GM12891 (cell line): ENCODE measurements at regions not wholly inside any gene's neighbourhood (a gene's known extent, or its start where the extent isn't known, plus 50 kb on each side); places are given as distances from the start of the nearest gene placed in this dataset.

Experiments used
- DNase-seq: peaks from one replicate; pipeline ENCODE4 v3.0.0; 2011; ENCODE audit warnings: low spot score; ENCODE audit not compliant: insufficient read length
- FAIRE-seq: peaks from 2 replicates; lab custom pipeline; 2011; peaks lifted over from hg19 to GRCh38; lab: Jason Lieb, UNC
- PAX5 ChIP-seq: IDR thresholded peaks from 2 replicates; pipeline ENCODE4 v1.6.1; 2011; ENCODE audit warnings: low read length, moderate library complexity, mild to moderate bottlenecking; ENCODE audit not compliant: insufficient read depth, severe bottlenecking
- POLR2A ChIP-seq: IDR thresholded peaks from 2 replicates; pipeline ENCODE4 v1.6.1; 2011; ENCODE audit warnings: low read depth, low read length, control low read depth
- POLR2AphosphoS5 ChIP-seq: IDR thresholded peaks from 2 replicates; pipeline ENCODE4 v1.6.1; 2011; ENCODE audit warnings: low read depth, low read length, control low read depth
- POU2F2 ChIP-seq: IDR thresholded peaks from 2 replicates; pipeline ENCODE4 v1.6.1; 2011; ENCODE audit warnings: low read depth, mild to moderate bottlenecking, control low read depth, low read length, moderate library complexity
- SPI1 ChIP-seq: IDR thresholded peaks from 2 replicates; pipeline ENCODE4 v1.6.1; 2011; ENCODE audit warnings: low read depth, low read length, control low read depth
- TAF1 ChIP-seq: IDR thresholded peaks from 2 replicates; pipeline ENCODE4 v1.6.1; 2011; ENCODE audit warnings: low read depth, low read length, control low read depth

DNA sequence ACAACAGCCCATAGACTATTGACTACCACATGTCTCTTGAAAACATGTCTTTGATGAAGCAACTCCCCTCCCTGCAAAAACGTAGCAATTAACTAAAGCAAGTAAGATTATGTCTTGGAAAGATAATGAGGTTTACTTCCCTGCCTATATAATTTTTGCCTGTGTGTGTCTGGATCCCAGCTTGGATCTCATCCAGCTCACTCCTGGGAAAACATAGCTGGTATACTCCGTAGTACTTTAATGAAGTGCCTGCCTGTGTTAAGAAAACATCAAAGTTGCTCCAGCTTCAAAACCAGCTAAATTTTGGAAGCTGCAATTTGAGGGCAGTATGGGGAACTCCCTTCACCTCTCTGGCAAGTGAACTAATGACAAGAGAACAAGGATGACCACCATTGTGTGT lies 182.6 kb upstream of the C9orf72 start:
- FAIRE-seq (no peak), DNase-seq (no peak)
- TF ChIP-seq POLR2AphosphoS5 (no peak), SPI1 (no peak)

DNA sequence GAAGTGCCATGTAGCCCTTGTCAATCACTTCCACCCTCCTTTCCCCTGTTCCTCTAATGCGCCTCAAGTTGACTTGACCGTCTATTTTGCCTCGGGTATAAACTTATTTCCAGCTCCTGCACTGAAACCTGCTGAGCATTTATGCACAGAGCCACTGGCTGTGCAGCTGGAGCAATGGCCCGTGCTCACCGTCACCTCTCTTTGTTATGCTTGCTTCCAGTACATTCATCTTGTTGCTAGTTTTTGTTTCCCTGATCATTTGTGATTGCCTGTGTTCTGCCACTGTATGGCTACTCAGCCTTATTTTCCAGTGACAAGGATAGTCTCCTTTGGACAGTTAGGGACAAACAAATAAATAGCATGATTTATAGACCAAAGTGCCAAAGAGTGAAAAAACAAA lies 183.1 kb upstream of the C9orf72 start:
- FAIRE-seq (no peak), DNase-seq (no peak)
- TF ChIP-seq POLR2A (no peak), TAF1 (no peak), POU2F2 (no peak), PAX5 (no peak), SPI1 (no peak), POLR2AphosphoS5 (no peak)

- no peak for FAIRE-seq
- DNase-seq, result no peak
- TF ChIP-seq POLR2AphosphoS5 (no peak), POU2F2 (no peak), SPI1 (no peak), TAF1 (no peak), PAX5 (no peak), POLR2A (no peak)
Observed at GRCh38 chr9:27763831-27764230, 190.6 kb upstream of the C9orf72 start.

- no peak for FAIRE-seq
- TF ChIP-seq POLR2A, result no peak
- no peak for TF ChIP-seq TAF1
- TF ChIP-seq PAX5, result no peak
- TF ChIP-seq POU2F2, result no peak
- TF ChIP-seq SPI1, result no peak
- TF ChIP-seq POLR2AphosphoS5, result no peak
- DNase-seq, result no peak
Observed at GRCh38 chr9:27765266-27766072, 192.2 kb upstream of the C9orf72 start.

- TF ChIP-seq POLR2A (no peak), SPI1 (no peak), TAF1 (no peak), POU2F2 (no peak), POLR2AphosphoS5 (no peak), PAX5 (no peak)
- DNase-seq, result no peak
- FAIRE-seq, result no peak
Observed at GRCh38 chr9:27766073-27766835, 193.0 kb upstream of the C9orf72 start.

- DNase-seq (no peak), FAIRE-seq (no peak)
- TF ChIP-seq TAF1 (no peak), PAX5 (no peak), POLR2AphosphoS5 (no peak)
Observed at GRCh38 chr9:27768781-27769180, 195.5 kb upstream of the C9orf72 start.

DNA sequence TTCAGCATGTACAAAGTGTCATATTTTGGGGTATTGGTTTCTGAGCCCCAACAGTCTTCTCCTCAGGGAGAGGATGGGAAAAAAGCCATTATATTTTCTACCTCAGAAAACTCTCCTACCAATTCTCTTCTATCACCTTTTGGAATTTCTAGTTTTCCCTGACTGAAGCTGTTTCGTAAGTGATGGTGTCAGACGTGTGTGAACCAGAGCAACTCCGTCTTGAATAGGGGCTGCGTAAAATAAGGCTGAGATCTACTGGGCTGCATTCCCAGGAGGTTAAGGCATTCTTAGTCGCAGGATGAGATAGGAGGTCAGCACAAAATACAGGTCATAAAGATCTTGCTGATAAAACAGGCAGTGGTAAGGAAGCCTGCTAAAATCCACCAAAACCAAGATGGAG lies 197.3 kb upstream of the C9orf72 start:
- TF ChIP-seq POLR2AphosphoS5 (no peak), POU2F2 (no peak), PAX5 (no peak), TAF1 (no peak), POLR2A (no peak), SPI1 (no peak)
- FAIRE-seq (no peak), DNase-seq (no peak)

DNA sequence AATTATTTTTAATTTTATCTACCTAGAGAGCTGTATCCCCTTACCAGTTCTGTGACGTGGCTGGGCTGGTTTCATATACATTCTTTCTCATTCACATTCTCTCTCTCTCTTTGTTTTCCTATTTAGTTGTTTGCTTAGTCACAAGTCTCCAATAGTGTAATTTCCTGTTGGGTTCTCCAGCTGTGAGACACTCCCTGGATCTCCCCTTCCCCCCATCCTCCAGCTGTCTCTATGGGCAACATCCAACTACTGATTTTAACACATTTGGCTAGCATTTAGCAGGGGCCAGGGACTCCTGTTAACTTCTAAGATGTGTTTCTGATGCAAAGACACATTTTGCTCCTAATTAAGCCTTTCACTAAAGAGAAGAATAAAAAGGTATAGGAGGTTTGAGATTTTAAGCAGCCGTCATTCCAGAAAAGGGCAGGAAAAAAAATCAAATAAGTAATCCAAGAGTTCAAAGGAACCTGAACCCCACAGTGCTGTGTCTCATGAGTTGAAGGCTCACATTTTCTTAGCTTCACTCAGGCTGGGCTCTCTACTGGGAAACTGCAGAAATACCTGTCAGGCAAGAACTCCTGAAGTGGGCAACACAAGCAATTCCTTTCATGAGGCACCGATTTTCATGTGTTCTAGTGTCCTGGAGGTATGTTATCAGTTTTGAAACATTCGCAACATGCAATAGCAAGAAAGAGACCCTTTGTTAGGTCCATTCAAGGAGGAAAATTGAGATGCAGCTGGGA lies 198.7 kb upstream of the C9orf72 start:
- FAIRE-seq (no peak), DNase-seq (no peak)
- TF ChIP-seq TAF1 (no peak), PAX5 (no peak), POLR2AphosphoS5 (no peak), POLR2A (no peak), POU2F2 (no peak), SPI1 (no peak)

DNA sequence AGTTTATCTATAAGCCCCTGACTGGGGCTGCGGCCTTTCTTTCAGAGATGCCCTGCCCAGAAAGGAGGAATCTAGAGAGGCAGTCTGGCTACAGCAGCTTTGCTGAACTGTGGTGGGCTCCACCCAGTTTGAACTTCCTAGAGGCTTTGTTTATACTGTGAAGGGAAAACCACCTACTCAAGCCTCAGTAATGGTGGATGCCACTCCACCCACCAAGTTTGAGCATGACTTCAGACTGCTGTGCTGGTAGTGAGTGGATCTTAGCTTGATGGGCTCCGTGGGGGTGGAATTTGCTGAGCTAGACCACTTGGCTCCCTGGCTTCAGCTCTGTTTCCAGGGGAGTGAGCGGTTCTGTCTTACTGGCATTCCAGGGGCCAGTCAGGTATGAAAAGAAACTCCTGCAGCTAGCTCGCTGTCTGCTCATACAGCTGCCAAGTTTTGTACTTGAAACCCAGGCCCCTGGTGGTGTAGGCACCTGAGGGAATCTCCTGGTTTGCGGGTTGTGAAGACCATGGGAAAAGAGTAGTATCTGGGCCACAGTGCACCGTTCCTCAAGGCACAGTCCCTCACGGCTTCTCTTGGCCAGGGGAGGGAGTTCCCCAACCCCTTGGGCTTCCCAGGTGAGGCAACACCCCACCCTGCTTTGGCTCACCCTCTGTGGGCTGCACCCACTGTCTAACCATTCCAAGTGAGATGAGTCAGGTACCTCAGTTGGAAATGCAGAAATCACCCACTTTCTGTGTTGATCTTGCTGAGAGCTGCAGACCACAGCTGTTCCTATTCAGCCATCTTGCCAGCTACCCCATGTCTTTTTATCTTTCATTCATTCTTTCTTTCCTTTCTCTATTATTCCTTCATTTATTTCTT lies 211.8 kb upstream of the C9orf72 start:
- FAIRE-seq (no peak), DNase-seq (no peak)
- no peak for TF ChIP-seq POLR2A
- TF ChIP-seq TAF1, result no peak
- no peak for TF ChIP-seq SPI1
- no peak for TF ChIP-seq POU2F2
- no peak for TF ChIP-seq PAX5
- no peak for TF ChIP-seq POLR2AphosphoS5
